ENCODE measurements at regions not wholly inside any gene's neighbourhood (a gene's known extent, or its start where the extent isn't known, plus 50 kb on each side); places are given as distances from the start of the nearest gene placed in this dataset.

DNA sequence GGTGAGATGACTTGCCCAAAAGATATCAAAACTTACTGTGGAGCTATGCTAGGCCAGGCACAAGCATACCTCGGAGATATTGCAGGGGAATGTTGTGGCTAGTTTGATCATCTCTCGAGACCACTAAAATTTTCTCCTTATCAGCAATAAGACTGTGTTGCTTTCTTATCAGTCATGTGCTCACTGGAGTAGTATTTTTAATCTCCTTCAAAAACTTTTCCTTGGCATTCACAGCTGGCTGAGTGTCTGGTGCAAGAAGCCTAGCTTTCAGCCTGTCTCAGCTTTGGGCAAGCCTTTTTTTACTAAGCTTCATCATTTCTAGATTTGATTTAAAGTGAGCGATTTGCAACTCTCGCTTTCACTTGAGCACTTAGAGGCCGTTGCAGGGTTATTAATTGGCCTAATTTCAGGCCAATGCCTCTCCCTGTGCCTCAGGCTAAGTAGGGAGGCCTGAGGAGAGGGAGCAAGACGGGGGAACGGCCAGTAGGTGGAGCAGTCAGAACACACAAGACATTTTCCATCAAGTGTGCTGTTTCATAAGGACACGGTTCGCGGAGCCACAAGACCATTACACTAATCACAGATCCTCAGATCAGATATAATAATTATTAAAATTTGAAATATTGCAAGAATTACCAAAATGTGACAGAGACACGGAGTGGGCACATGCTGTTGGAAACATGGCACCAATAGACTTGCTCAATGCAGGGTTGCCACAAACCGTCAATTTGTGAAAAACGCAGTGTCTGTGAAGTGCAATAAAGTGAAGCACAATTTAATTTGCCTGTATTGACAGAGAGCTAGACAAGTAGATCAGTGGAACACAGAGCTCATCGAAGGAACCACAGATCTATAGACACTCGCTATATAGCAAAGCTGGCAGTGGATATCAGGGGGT is 106.8 kb upstream of the SIRPG start:
- no peak for TF ChIP-seq POLR2AphosphoS5 (IDR thresholded peaks at IDR 0.05)
- TF ChIP-seq, protein P1, sequence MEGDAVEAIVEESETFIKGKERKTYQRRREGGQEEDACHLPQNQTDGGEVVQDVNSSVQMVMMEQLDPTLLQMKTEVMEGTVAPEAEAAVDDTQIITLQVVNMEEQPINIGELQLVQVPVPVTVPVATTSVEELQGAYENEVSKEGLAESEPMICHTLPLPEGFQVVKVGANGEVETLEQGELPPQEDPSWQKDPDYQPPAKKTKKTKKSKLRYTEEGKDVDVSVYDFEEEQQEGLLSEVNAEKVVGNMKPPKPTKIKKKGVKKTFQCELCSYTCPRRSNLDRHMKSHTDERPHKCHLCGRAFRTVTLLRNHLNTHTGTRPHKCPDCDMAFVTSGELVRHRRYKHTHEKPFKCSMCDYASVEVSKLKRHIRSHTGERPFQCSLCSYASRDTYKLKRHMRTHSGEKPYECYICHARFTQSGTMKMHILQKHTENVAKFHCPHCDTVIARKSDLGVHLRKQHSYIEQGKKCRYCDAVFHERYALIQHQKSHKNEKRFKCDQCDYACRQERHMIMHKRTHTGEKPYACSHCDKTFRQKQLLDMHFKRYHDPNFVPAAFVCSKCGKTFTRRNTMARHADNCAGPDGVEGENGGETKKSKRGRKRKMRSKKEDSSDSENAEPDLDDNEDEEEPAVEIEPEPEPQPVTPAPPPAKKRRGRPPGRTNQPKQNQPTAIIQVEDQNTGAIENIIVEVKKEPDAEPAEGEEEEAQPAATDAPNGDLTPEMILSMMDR (IDR thresholded peaks at IDR 0.05) = peak; percentile 41 to 73 (median 56)
- no peaks in the 10 kb centered on the region for H3K27me3 ChIP-seq
- intact Hi-C loops (cut with DNase I) = loop anchor here (2.0 kb wide), 1 partner anchor 408 kb away; no protein-coding TSS in a partner anchor
- no peaks in the 10 kb centered on the region for H3K36me3 ChIP-seq
- no peaks in the 10 kb centered on the region for H3K9me3 ChIP-seq
- H3K27ac ChIP-seq = no peak overlapping the region
- H3K4me1 ChIP-seq = peaks cover 0 to 7% (median 3%) of the 10 kb centered on the region in 4 donors
- 26 to 32% methylated on average over 15 of the region's 15 CpGs for WGBS, 2 donors
- DNase-seq = peak; percentile 80
- H3K4me3 ChIP-seq = no peak overlapping the region

DNA sequence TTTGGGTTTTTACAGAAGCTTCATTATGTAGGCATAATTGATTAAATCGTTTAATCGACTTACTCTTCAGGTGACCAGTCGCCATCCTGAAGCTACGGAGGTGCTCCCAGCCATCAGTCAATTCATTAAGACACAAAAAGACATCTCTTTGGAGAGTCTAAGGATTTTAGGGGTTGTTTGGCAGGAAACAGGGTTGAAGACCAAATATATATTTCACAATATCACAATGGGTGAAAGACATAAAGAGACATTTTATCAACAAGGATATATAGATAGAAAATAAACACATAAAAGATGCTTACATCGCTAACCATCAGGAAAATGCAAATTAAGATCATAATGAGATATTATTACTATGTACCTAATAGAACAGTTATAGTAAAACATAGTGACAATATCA is 104.0 kb upstream of the SIRPG start:
- TF ChIP-seq POLR2A (IDR thresholded peaks at IDR 0.05) = no peak
- TF ChIP-seq, protein P1 (IDR thresholded peaks at IDR 0.05) = no peak
- TF ChIP-seq POLR2AphosphoS5 (IDR thresholded peaks at IDR 0.05) = no peak
- no peak for TF ChIP-seq EP300 (IDR thresholded peaks at IDR 0.05)
- Histone ChIP-seq H3K4me3 (no peak overlapping the region), H3K27me3 (no peaks in the 10 kb centered on the region), H3K36me3 (no peaks in the 10 kb centered on the region), H3K4me1 (peaks cover 0 to 7% (median 3%) of the 10 kb centered on the region in 4 donors), H3K27ac (no peak overlapping the region), H3K9me3 (no peaks in the 10 kb centered on the region)
- intact Hi-C loops (cut with DNase I) = no loop called here
- DNase-seq = no peak
- WGBS, 2 donors = 89 to 94% methylated on average over 5 of the region's 5 CpGs

DNA sequence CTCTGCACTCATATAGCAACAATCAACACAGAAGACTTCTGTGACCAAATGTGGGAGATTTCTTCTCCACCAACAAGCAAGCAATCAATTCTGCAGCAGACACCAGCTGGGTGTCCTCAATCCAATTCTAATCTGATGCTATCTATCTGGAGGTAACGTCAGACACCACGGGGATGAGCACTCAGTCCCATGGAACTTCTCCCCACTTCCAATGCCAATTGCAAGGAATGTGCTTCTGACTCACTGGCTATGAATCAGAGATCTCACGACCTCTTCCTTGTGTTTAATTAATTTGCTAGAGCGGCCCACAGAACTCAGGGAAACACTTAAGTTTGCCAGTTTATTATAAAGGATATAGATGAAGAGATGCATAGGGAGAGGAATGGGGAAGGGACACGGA is 103.5 kb upstream of the SIRPG start:
- Histone ChIP-seq H3K4me3 (no peak overlapping the region), H3K9me3 (no peaks in the 10 kb centered on the region), H3K36me3 (no peaks in the 10 kb centered on the region), H3K27me3 (no peaks in the 10 kb centered on the region), H3K4me1 (peaks cover 0 to 7% (median 3%) of the 10 kb centered on the region in 4 donors), H3K27ac (no peak overlapping the region)
- DNase-seq = no peak
- TF ChIP-seq, protein P1 (IDR thresholded peaks at IDR 0.05) = no peak
- TF ChIP-seq POLR2A (IDR thresholded peaks at IDR 0.05) (no peak), EP300 (IDR thresholded peaks at IDR 0.05) (no peak), POLR2AphosphoS5 (IDR thresholded peaks at IDR 0.05) (no peak)
- intact Hi-C loops (cut with DNase I) = no loop called here
- WGBS, 2 donors = 81 to 82% methylated on average over 5 of the region's 5 CpGs

DNA sequence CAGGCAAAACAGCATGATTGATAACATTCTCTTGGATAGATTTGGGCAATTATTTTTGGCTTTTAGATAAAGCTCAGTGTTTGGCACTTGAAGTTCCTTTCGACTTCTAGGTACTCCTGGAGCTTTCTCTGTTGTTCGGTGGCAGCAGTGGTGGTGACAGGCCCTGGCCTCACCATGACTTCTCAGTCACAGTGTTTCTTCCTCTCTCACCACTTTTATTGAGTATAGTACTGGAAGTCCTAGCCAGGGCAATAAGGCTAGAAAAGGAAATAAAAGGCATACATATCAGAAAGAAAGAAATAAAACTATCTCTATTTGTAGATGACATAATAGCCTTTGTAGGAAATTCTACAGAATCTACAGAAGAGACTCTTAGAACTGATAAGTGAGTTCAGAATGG is 101.2 kb upstream of the SIRPG start:
- TF ChIP-seq POLR2AphosphoS5 (IDR thresholded peaks at IDR 0.05) = no peak
- TF ChIP-seq POLR2A (IDR thresholded peaks at IDR 0.05) = no peak
- no peak for TF ChIP-seq EP300 (IDR thresholded peaks at IDR 0.05)
- TF ChIP-seq, protein P1 (IDR thresholded peaks at IDR 0.05) = no peak
- no peak overlapping the region for H3K4me3 ChIP-seq
- no peak for DNase-seq
- intact Hi-C loops (cut with DNase I) = no loop called here
- no peaks in the 10 kb centered on the region for H3K9me3 ChIP-seq
- no peaks in the 10 kb centered on the region for H3K36me3 ChIP-seq
- H3K4me1 ChIP-seq = no peaks in the 10 kb centered on the region
- H3K27ac ChIP-seq = no peak overlapping the region
- WGBS, 2 donors = 13 to 62% methylated on average over 2 of the region's 2 CpGs
- H3K27me3 ChIP-seq = no peaks in the 10 kb centered on the region
